ENCODE measurements at regions not wholly inside any gene's neighbourhood (a gene's known extent, or its start where the extent isn't known, plus 50 kb on each side); places are given as distances from the start of the nearest gene placed in this dataset.

DNA sequence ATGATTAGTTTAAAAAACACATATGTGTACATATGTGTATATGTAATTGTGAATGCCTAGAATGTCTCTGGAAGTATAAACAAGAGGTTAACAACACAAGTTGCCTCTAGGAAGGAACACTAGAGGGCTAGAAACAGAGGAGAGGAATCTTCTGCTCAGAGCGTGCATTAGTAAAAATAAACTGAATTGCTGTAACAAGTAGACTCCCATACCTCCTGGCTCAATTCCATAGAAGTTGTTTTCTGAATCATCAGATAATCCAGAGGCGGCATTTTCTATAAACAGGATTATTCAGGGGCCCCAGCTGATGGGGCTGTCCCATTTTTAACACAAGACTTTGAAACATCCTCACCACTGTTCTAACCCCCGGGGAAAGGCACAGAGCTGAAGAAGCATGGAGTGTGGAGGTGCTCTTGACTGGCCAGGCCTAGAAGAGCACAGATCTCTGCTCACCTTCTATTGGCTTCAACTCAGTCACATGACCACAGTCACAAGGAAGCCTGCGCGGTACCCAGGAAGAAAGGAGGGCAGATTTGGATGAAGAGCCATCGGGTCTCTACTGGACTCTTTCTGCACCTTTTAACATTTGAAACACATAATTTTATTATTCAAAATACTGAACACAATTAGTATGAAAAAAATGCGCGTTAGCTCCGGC lies 145.7 kb downstream of the TLE3 start:
- DNase-seq (ENCODE audit: low spot score), result no peak

DNA sequence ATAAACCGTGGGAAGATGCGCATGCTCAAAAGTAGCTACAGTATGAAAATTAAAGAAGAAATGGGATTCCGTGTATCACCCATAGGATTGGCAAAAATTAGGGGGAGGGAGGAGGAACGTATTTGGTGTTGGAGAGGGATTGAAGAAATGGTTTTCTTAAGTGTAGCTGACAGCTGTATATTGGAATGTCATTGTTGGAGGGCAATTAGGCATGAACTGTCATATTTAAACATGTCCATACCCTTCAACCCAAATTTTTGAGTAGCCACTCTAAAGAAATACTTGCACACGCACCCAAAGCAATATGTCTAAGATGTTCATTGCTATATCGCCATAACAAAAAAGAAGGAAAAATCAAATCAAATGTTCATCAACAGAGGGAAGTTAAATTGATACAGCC lies 144.7 kb downstream of the TLE3 start:
- no peak for DNase-seq (ENCODE audit: low spot score)

DNA sequence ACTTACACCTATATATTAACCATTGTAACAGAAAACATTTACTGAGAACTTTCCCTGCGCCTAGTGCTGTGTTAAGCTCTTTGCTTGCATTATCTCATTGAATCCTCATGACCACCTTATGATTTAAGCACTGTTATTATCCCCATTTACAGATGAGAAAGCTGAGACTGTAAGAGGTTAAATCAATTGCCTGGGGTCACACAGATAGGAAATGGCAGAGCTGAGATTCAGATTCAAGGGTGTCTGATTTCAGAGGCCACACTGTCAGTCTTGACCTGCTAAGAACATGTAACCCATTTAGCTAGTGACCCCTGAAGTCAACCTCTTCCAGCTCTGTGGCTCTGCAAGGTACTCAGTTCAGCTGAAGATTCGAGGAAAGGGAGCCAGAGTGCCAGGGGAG lies 143.9 kb downstream of the TLE3 start:
- DNase-seq (ENCODE audit: low spot score), result no peak

DNA sequence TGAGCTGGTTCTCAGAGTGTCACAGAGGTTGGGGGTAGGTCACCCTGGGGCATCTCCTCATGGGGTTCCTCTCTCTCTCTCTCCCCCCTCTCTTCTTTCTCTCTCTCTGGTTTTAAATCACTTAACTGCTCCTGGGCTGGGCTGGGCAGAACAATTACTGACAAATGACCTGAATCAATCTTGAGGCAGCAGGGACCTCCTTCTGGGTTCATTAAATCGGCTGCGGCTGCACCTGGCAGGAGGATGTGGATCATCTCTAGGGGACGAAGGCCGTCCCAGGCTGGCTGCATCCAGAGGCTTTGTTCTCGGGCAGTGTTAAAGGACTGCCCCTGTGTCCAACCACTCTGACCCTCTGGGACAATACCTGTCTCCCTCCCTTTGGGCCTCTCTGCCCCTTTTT lies 143.1 kb downstream of the TLE3 start:
- no peak for DNase-seq (ENCODE audit: low spot score)

DNA sequence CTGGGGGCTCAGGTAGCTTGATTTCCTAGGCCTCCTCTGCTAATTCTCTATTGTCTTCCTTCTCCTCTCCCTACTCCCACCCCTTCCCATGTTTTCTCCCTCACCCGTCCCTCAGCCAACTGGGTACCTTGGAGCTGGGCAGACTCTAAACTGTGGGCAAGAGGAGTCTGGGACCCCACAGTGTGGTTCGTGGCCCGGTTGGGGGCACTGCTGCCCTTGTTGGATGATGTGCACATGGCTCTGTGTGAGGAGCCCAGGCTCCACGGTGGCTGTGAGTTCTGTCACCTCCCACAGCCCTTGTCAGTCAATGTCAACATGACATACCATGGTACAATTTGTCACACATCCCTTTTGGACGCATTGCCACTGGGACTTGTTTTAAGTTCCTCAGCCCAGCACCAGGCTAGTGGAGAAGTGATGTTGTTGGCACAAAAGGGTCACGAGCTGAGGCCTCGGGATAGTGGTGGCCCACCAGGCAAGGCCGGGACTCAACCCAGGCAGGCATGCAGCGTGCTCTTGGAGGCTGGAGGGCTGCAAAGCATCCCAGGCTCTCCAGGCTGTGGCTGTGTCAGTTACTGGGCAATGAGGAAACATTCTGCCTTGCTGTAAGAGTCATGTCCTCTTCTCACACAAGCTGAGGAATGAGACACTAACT lies 142.3 kb downstream of the TLE3 start:
- DNase-seq (ENCODE audit: low spot score), result no peak

DNA sequence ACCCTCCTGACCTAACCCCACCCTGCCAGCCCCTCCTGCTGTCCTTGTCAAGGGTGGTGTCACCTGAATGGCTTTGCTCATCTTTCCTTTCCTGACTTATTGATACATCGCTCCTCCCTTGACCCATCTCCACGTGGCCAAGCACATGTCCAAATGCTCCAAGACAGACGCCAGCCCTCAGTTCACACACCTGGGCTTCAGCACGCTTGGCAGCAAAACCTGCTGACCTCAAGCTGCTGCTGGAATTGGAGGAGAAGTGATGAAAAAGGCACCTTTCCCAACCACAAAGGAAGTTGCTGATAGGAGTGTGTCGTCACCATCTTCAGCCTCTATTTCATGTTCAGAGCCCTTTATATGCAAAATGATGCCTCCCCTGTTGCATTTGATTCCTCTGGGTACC lies 141.3 kb downstream of the TLE3 start:
- DNase-seq (ENCODE audit: low spot score), result no peak

DNA sequence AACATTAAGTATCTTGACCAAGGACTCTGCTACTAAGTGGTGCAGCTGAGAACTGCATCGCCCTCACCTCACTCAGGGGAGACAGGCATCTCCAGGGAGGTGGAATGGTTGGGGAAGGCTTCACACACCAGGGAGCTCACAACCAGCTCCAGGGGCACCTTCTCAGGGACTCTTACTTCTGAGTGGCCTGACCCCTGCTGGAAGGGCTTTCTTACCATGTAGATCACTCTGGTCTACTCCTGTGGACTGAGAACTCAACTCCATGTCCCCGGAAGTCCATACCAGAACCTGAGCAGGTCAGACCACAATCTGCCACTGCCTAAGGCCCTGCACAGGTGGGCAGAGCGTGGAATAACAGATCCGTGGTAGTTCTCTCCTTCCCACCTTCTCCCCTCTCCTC lies 140.5 kb downstream of the TLE3 start:
- DNase-seq (ENCODE audit: low spot score), result no peak

DNA sequence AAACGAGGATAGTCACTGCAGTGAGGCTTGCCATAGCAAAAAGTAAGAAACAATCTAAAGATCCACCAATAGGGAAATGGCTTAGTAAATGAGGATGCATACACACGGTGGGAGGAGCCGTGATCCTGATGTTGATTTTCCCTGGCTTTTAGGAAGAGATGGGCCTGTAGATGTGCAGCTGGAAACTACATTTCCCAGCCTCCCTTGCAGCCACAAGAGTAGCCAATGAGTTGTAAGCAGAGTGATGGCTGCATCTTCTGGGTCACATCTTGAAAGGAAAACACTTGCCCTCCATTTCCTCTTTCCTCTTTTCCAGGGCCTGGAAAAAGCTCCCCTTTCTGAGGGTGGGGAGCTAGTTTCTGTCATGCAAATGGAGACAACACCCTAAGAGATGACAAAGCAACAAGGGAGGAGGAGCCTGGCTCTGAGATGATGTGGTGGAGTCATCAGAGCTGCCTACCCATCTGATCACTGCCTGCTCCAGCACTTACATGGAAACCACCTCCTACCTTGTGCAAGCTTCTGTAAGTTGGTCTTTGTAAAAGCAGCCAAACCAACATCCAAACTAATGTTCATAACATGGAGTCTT lies 139.1 kb downstream of the TLE3 start:
- no peak for DNase-seq (ENCODE audit: low spot score)

DNA sequence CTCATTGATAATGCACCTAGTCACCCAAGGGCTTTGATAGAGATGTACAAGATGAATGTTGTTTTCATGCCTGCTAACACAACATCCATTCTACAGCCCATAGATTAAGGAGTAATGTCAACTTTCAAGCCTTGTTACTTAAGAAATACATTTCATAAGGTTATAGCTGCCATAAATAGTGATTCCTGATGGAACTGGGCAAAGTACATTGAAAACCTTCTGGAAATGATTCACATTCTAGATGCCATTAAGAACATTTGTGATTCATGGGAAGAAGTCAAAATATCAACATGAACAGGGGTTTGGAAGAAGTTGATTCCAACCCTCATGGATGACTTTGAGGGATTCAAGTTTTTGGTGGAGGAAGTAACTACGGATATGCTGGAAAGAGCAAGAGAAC lies 135.2 kb downstream of the TLE3 start:
- DNase-seq (ENCODE audit: low spot score), result no peak

DNA sequence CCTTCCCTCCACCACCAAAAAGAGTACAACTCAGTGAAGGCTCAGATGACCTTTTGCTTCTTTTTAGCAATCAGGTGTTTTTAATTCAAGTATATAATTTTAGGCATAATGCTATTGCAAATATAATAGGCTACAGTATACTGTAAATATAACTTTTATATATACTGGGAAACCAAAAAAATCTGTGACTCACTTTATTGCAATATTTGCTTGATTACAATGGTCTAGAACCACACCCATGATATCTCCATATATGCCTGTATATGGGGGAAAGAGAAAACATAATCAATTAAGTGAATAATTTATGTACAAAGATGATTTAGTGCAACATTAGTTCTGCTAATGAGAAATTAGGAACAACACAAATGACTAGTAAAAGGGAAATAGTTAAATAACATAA lies 134.3 kb downstream of the TLE3 start:
- DNase-seq (ENCODE audit: low spot score), result no peak

DNA sequence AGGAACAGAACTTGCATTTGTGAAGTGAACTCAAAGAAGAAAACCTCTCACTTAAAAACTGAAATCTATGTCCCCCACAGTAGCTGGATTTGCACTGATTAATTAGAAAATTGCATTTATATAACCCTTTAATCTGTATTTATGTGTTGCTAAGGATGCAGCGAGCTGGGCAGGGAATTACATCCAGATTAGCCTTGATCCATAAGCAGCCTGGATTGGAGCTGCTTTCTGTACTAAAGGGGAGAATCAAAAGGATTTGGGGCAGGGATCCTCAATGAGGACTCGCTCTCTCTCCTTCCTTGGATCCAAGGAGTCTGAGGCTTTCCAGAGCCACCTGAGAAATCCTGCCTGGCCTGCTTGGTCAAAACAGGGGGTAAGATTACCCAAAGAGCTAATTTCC lies 125.9 kb downstream of the TLE3 start:
- DNase-seq (ENCODE audit: low spot score), result no peak

DNA sequence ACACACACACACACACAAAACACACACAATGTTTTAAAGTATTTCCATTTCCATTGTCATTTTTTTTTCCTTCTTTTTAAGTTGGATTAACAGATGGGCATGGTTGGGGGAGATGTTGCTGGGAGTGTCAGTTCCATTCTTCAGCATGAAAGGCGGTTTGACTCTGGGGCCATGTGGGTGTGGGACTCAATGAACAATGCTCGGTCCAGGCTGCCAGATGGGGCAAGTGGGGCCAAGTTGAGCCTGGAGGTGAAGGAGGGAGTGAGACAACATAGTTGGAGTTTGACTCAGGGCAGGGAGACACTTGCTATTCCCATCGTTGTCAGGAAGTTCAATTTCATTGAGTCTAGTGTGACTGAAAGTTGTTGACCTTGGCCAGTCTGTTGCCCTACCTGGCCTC lies 125.3 kb downstream of the TLE3 start:
- no peak for DNase-seq (ENCODE audit: low spot score)

DNA sequence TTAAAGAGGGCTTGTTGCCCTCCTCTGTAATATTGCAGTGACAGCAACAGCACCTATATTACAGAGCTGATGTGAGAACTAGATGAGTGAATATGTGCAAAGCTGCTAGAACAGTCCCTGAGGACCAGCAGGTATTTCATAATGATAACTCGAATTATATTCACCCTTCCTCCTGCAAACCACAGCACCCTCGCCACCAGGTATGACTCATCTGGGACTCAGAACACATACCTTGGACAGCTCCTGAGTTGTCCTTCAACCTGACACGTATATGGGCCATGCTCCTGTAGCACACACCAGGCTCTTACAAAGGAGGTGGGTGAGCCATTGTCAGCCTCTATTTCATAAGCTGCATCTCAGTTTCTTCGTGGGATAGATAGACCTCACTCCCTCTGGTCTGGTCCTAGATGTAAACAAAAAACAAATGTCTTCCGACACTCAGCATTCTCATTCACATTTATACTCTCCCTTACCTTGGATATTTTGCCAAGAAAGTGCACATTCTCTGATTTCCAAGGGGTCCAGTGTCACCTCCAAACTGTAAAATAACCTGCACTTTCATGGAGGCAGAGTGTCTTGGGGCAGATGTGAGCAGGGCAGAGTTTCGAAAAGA lies 124.5 kb downstream of the TLE3 start:
- DNase-seq (ENCODE audit: low spot score), result peak; percentile 6

DNA sequence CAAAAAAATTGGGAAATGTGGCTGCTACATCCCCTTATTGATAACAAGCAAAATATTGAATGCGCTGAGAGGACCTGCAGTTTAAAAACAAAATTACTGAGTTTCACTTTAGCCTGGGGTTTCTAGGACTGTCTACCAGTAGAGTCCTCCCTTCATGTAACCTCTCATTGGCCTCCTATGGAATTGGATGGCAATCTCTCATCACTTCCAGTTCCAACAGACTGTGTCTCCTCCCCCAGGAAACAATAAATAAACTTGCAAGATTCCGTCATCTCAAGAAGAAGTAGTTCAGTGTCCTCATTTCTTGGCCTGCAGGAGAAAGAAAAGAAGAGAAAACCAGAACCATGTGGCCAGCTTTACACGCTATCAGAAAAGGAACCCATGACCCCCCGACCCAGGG lies 123.8 kb downstream of the TLE3 start:
- no peak for DNase-seq (ENCODE audit: low spot score)

DNA sequence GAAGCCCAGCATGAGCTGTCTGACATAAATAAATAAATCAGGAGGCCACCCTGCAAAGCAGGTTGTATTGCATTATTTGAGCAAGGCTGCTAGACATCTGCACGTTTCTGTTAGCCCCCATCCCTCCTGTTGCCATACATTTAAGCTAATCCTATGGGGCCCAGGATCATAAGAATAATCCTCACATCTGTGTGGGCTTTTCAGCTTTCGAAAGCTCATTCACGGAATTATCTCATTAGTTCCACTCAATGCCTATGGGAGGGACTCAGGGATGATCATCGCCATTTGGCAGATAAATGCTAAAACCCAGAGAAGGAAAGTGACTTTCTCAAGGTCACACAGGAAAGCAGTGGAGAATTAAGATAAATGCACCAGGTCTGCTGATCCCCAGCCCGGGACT lies 123.4 kb downstream of the TLE3 start:
- DNase-seq (ENCODE audit: low spot score), result no peak

DNA sequence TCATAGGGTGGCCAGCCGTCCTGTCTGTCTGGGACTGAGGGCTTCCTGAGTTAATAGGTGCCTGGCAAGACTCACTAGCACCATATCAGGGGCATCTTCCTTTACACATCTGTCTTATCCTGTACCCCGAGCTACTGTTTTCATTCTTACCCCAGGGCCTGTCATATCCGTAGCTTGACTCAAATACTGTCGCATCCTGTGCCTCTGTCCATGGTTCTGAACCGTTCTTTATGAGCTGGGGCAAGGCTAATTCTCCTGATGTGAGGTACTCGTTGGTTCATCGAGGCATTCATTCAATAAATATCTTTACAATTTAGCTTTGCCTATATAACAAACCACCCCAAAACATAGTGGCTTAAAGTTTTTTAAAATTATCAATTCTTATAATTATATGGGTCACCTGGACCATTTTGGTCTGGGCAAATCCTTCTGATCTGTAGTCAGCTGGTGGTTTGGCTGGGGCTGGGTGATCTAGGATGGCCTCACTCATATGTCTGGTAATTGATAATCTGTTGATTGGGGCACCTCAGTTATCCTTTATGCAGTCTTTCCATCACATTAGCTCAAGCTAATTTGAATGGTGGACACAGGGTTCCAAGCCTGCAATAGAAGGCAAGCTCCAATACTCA lies 121.2 kb downstream of the TLE3 start:
- peak; percentile 12 for DNase-seq (ENCODE audit: low spot score)

DNA sequence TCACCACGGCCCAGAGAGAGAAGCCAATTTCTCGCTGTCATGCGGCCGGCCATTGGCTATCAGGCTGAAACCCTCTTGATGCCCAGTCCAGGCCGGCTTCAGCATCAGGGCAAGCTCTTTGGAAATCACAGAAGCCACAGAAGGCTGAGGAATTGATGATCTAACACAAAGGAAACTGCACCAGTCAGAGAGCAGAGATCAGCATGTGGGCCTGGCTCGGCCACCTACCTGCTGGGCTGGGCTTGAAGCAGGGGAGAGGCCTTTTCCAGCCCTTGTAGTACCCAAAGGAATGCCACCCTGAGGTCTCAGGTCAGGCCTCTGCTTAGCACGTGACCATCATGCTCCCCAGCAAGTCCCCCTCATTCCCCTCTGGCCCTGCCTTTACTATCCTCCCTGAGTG lies 119.1 kb downstream of the TLE3 start:
- no peak for DNase-seq (ENCODE audit: low spot score)

DNA sequence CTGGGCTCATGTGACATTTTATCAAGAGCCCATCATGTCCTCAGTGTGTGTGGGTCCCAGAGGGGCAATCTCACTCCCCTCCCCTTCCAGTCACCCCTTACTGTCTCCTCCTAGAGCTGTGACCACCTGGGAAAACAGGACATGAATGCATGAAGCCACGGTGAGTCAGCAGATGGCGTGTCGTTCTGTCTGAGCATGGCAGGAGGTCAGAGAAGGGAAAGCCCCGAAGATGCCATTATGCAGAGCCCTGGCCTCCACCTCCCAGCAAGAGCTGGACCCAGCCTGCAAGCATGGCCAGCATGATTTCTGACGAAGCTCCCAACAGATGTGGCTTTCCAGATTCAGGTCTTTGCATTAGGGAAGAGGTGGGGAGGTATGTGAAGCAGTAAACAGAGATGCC lies 118.5 kb downstream of the TLE3 start:
- DNase-seq (ENCODE audit: low spot score), result no peak

DNA sequence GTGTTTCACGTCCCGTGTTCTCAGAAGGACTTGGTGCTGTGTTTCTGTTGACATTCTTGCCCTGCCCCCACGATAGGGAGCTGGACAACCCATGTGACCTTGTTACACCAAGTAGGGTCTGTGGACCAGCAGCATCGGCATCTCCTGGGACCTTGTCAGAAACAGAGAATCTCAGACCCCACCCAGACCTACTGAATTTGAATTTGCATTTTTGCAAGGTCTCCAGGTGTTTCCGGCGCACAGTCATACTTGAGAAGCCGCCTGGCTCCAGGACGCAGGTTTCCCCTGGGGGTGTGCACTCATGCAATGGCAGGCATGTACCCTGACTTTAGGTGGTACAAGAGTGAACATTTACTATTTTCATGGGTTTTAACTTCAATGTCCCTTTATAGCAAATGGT lies 117.9 kb downstream of the TLE3 start:
- DNase-seq (ENCODE audit: low spot score), result no peak

DNA sequence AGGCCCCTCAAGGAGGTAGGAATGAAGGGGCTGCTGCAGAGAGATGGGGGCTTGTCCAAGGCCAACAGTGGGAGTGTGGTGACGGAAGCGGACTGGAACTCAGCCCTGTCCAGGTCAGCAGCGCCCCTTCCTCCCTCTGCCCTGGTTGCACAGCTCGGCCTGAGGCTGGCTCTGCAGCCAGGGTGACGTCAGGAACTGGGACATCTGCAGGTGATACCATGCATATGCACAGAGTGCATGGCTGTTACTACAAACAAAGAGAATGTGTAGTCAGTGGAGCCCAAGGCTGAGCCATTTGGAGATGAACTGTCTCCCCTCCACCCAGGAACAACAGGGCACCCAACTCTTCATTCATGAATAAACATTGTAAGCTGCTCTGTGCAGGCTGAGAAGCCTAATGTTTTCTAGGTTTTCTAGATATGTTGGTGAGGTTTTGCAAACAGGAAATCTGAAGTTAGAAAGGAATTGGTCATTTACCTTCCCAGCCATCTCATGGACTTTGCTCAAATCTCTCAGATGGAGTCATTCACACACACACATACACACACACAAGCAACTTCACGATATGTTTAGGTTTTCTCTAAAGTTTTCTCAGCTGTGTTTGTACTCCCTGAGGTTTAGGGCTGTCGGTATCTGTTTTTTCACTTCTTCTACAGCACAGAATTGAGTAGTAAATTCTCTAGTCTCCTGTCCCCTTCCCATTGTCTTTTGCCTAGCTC lies 117.2 kb downstream of the TLE3 start:
- DNase-seq (ENCODE audit: low spot score), result no peak

DNA sequence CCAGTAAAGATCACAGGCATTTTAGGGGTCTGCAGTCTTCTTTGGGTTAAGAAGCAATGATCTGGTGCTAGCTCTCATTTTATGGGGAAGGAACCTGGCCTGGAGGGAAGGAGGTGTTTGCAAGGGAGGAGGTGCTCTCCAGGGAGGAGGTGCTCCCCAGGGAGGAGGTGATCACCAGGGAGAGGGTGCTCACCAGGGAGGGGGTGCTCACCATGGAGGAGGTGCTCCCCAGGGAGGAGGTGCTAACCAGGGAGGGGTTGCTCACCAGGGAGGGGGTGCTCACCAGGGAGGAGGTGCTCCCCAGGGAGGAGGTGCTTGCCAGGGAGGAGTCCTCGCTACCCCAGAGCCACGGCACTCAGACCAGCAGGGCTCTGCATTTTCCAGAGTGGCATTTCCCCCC lies 115.7 kb downstream of the TLE3 start:
- DNase-seq (ENCODE audit: low spot score), result no peak

DNA sequence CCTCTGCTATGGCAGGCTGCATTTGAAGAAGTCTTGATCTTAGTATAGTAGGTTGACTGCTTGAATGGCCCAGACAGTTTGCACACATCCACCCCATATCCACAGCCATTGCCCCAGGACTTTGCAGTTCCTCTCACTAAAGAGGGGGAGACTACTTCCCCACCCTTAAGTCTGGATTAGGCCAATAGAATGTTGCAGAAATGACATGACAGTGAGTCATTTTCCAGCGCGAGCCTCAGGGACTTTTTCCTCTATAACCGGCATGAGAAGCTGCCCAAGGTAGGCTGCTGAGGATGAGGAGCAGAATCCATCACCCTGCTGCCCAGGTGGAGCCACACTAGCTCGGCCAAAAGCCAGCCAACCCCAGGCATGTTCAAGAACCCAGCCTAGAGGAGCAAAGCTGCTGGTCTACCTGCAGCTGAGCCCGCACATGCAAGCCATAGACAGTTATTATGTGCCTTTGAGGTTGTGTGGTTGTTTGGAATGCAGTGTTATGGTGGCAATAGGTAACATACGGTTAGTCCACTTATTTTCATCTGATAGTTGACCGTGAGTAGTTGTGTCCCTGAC lies 113.9 kb downstream of the TLE3 start:
- DNase-seq (ENCODE audit: low spot score), result no peak
